ENCODE measurements at regions not wholly inside any gene's neighbourhood (a gene's known extent, or its start where the extent isn't known, plus 50 kb on each side); places are given as distances from the start of the nearest gene placed in this dataset.

DNA sequence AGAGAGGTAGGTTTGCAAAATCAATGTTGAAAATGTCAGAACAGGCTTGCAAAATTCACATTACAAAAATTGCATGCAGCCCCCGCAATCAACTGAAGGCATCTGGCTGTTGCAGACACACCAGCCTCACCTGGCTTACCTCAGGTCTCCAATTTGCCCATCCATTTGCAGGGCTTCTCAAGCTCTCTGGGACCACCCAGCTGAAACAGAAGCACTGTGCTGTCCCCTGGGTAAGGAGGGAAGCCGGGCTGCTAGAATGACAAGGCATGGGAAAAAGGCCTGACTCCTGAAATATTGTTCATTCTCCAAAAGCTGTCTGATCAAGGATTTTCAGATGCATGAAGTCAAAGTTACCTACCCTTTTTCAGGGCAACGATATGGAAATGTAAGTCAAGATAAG is 52.6 kb upstream of the CD93 start:
- H3K9ac ChIP-seq (ENCODE audit: insufficient read length): no peak overlapping the region
- no peak for TF ChIP-seq EZH2 (IDR thresholded peaks at IDR 0.05)
- no peak for TF ChIP-seq POLR2AphosphoS5 (IDR thresholded peaks at IDR 0.05; ENCODE audit: borderline replicate concordance, low read depth, low read length)
- TF ChIP-seq FOXP2 (optimal IDR thresholded peaks at IDR 0.05; ENCODE audit: control extremely low read depth, extremely low read length, insufficient read depth): no peak
- DNase-seq (ENCODE audit: low read depth, low spot score): no peak
- H3K27ac ChIP-seq: no peak overlapping the region
- no peaks in the 10 kb centered on the region for H3K9me3 ChIP-seq (ENCODE audit: low read depth, low read length)
- H3K36me3 ChIP-seq (ENCODE audit: insufficient read depth, low read length): no peaks in the 10 kb centered on the region
- H3K4me3 ChIP-seq: no peak overlapping the region

DNA sequence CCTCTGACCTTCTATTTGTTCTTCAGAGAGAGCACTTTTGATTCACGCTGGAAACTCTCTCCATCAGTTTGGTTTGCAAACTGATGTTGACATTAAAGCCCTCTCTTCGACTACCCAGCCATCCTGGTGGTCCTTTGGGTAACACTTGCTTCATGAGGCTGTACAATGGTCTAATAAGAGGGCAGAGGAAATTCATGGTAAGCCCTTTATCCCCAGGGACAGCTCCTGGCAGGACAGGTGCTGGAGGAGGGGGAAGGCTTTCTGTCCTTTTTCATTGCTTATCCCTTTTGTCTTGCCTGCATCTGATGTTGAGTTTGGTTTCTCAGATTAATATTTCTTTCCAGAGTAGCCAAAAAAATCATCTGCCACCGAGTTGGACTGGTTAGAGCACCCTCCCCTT is 52.1 kb upstream of the CD93 start:
- no peak overlapping the region for H3K27ac ChIP-seq
- H3K4me3 ChIP-seq: no peak overlapping the region
- no peak for TF ChIP-seq POLR2AphosphoS5 (IDR thresholded peaks at IDR 0.05; ENCODE audit: borderline replicate concordance, low read depth, low read length)
- TF ChIP-seq EZH2 (IDR thresholded peaks at IDR 0.05): no peak
- no peak for TF ChIP-seq FOXP2 (optimal IDR thresholded peaks at IDR 0.05; ENCODE audit: control extremely low read depth, extremely low read length, insufficient read depth)
- DNase-seq (ENCODE audit: low read depth, low spot score): no peak
- no peaks in the 10 kb centered on the region for H3K36me3 ChIP-seq (ENCODE audit: insufficient read depth, low read length)
- H3K9me3 ChIP-seq (ENCODE audit: low read depth, low read length): no peaks in the 10 kb centered on the region
- H3K9ac ChIP-seq (ENCODE audit: insufficient read length): no peak overlapping the region

DNA sequence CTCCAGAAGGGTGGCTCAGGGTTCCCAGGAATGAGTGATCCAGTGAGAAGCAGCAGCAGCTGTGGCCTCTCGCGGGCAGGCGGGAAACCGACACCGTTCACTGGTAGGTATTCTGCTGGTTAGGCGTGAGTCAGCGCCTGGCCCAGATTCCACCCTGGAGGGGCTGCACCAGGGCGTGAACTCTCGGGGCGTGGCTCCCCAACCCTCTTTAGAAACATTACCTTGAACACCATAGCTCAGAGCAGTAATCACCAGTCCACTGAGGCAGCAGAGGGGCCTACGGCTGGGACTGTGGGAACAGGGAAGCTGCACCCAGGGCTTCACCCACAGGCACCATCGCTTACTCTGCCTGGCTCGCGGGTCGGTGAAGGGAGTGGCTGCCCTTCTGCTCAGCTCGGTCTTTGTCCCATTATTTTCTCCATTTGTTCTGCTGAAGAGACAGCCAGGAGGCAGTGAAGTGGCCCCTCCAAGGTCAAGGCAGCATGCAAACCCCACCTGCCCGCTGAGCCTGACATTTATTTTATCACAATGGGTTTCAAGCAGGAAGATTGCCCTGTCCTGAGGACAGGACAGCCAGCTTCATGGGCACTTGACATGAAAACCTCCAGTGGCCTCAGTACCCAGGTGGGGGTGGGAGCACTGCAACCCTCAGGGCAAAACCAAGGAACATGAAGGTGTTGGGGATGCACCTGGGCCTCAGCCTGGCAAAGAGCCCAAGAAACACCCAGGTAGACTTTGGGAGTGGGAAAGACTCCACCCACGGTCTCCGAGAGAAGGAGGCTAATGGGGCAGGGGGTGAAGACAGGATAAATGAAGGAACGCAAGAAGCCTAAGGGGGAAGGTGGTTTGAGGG is 51.0 kb upstream of the CD93 start:
- DNase-seq (ENCODE audit: low read depth, low spot score): no peak
- TF ChIP-seq EZH2 (IDR thresholded peaks at IDR 0.05): no peak
- TF ChIP-seq POLR2AphosphoS5 (IDR thresholded peaks at IDR 0.05; ENCODE audit: borderline replicate concordance, low read depth, low read length): no peak
- no peak for TF ChIP-seq FOXP2 (optimal IDR thresholded peaks at IDR 0.05; ENCODE audit: control extremely low read depth, extremely low read length, insufficient read depth)
- Histone ChIP-seq H3K4me3 (no peak overlapping the region), H3K9me3 (ENCODE audit: low read depth, low read length) (no peaks in the 10 kb centered on the region), H3K9ac (ENCODE audit: insufficient read length) (no peak overlapping the region), H3K27ac (no peak overlapping the region), H3K36me3 (ENCODE audit: insufficient read depth, low read length) (no peaks in the 10 kb centered on the region)

DNA sequence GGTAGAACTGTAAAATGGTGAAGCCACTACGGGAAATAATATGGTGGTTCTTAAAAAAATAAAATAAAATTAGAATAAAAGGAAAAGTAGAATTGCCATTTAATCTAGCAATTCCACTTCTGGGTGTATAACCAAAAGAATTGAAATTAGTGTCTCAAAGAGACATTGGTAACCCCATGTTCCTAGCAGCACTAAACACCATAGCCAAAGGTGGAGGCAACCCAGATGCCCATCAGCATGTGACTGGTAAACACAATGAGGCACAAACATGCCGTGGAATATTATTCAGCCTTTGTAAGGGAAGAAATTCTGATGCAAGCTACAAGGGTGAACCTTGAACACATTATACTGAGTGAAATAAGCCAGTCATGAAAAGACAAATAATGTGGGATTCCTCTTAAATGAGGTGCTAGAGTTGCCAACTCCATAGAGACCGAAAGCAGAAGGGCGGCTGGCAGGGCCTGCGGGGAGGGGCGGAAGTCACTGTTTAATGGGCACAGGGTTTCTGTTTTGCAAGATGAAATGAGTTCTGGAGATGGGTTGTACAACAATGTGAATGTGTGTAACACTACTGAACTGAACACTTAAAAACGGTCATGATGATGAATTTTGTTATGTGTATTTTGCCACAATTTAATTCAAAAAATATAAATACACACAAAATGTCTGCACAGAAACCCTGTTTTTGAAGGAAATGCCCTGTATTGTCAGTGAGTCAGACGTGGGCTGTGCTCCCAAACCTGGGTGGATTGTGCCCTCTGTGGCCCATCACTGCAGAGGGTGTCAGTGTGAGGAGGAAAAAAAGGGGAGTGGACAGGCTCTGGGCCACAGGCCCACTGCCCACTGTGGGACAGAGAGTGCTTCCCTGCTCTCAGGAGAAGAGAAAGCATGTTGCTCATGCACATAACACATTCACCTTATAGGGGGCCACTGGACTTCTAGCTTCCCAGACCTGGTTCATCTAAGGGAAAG is 49.6 kb upstream of the CD93 start:
- no peak overlapping the region for H3K4me3 ChIP-seq
- no peak for DNase-seq (ENCODE audit: low read depth, low spot score)
- H3K9ac ChIP-seq (ENCODE audit: insufficient read length): no peak overlapping the region
- H3K9me3 ChIP-seq (ENCODE audit: low read depth, low read length): no peaks in the 10 kb centered on the region
- H3K27ac ChIP-seq: no peak overlapping the region
- no peaks in the 10 kb centered on the region for H3K36me3 ChIP-seq (ENCODE audit: insufficient read depth, low read length)
- no peak for TF ChIP-seq POLR2AphosphoS5 (IDR thresholded peaks at IDR 0.05; ENCODE audit: borderline replicate concordance, low read depth, low read length)

Data from SK-N-MC (cell line).